ENCODE measurements at regions not wholly inside any gene's neighbourhood (a gene's known extent, or its start where the extent isn't known, plus 50 kb on each side); places are given as distances from the start of the nearest gene placed in this dataset.

DNA sequence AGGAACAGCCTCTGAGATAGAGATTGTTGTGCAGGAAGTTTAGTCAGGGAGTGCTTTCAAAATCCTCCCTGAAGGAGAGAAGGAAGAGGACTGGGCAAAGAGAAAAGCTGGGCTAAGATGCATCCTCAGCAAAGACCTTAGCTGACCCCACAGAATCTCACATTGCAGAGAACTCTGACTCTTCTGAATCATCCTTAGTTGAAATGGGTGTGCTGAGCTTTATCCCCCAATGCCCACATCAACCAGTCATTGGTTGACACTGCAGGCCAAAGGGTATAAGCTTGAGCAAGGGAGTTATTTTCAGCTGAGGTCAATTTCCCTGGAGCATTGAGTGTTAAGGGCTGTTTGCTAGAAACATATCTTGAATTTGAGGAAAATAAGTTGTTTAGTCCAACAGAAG is 732.2 kb downstream of the CBLN4 start:
- TF ChIP-seq, protein P1, sequence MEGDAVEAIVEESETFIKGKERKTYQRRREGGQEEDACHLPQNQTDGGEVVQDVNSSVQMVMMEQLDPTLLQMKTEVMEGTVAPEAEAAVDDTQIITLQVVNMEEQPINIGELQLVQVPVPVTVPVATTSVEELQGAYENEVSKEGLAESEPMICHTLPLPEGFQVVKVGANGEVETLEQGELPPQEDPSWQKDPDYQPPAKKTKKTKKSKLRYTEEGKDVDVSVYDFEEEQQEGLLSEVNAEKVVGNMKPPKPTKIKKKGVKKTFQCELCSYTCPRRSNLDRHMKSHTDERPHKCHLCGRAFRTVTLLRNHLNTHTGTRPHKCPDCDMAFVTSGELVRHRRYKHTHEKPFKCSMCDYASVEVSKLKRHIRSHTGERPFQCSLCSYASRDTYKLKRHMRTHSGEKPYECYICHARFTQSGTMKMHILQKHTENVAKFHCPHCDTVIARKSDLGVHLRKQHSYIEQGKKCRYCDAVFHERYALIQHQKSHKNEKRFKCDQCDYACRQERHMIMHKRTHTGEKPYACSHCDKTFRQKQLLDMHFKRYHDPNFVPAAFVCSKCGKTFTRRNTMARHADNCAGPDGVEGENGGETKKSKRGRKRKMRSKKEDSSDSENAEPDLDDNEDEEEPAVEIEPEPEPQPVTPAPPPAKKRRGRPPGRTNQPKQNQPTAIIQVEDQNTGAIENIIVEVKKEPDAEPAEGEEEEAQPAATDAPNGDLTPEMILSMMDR (IDR thresholded peaks at IDR 0.05) = no peak
- no peak for TF ChIP-seq POLR2A (IDR thresholded peaks at IDR 0.05)

Measured in vagina (tissue), 2 donors.